Hepatocyte (in vitro differentiated cells): ENCODE measurements at regions not wholly inside any gene's neighbourhood (a gene's known extent, or its start where the extent isn't known, plus 50 kb on each side); places are given as distances from the start of the nearest gene placed in this dataset.

Experiments used
- DNase-seq: peaks from one replicate; pipeline ENCODE4 v3.0.0-alpha.2; 2016; ENCODE audit warnings: low spot score
- H2AFZ ChIP-seq: fragments of 200-600 bp; sonication (generic); 2 replicates; pipeline ENCODE4 v1.6.0; 2016; ENCODE audit warnings: antibody characterized with exemption, mild to moderate bottlenecking
- H3K27ac ChIP-seq: fragments of 200-600 bp; sonication (generic); 2 replicates; pipeline ENCODE4 v1.5.1; 2016; ENCODE audit warnings: mild to moderate bottlenecking
- H3K27me3 ChIP-seq: fragments of 200-600 bp; sonication (generic); 2 replicates; pipeline ENCODE4 v1.6.1; 2016
- H3K36me3 ChIP-seq: fragments of 200-600 bp; sonication (generic); replicated peaks from 2 replicates; pipeline ENCODE4 v1.5.1; 2016; ENCODE audit warnings: low read depth; ENCODE audit not compliant: insufficient read depth
- H3K4me1 ChIP-seq: fragments of 200-600 bp; sonication (generic); 2 replicates; pipeline ENCODE4 v1.5.1; 2016; ENCODE audit warnings: mild to moderate bottlenecking, moderate library complexity; ENCODE audit not compliant: insufficient read depth
- H3K4me2 ChIP-seq: fragments of 200-600 bp; sonication (generic); 2 replicates; pipeline ENCODE4 v1.6.0; 2016
- H3K4me3 ChIP-seq: fragments of 200-600 bp; sonication (generic); 2 replicates; pipeline ENCODE4 v1.5.1; 2016; ENCODE audit warnings: mild to moderate bottlenecking
- H3K79me2 ChIP-seq: fragments of 200-600 bp; sonication (generic); 2 replicates; pipeline ENCODE4 v1.6.0; 2017; ENCODE audit warnings: mild to moderate bottlenecking
- H3K9me2 ChIP-seq: fragments of 200-600 bp; sonication (generic); replicated peaks from 2 replicates; pipeline ENCODE4 v1.6.0; 2017; ENCODE audit warnings: mild to moderate bottlenecking; ENCODE audit not compliant: insufficient read depth
- H3K9me3 ChIP-seq: fragments of 200-600 bp; sonication (generic); 2 replicates; pipeline ENCODE4 v1.5.1; 2016; ENCODE audit warnings: low read depth, mild to moderate bottlenecking
- H4K20me1 ChIP-seq: fragments of 200-600 bp; sonication (generic); 2 replicates; pipeline ENCODE4 v1.6.0; 2016; ENCODE audit warnings: mild to moderate bottlenecking; ENCODE audit not compliant: insufficient read depth, poor library complexity, severe bottlenecking
- EZH2 ChIP-seq: fragments of 200-600 bp; sonication (generic); IDR thresholded peaks from 2 replicates; pipeline ENCODE4 v1.6.1; 2016; ENCODE audit warnings: antibody characterized with exemption, mild to moderate bottlenecking, borderline replicate concordance
- EZH2phosphoT487 ChIP-seq: fragments of 200-600 bp; sonication (generic); IDR thresholded peaks from one replicate; pipeline ENCODE4 v1.6.1; 2018; ENCODE audit warnings: antibody characterized with exemption, mild to moderate bottlenecking, low read depth, moderate library complexity; ENCODE audit not compliant: unreplicated experiment, severe bottlenecking
- WGBS: methylation state at CpG from one replicate; pipeline ENCODE4 v1.1.6; 2016; ENCODE audit warnings: low lambda C conversion rate; ENCODE audit errors: missing lambda C conversion rate; 5-methylcytosine and 5-hydroxymethylcytosine counted together
- TF ChIP-seq, protein P1 (sequence below): fragments of 200-600 bp; sonication (generic); IDR thresholded peaks from 2 replicates; pipeline ENCODE4 v1.5.1; 2016; ENCODE audit warnings: antibody characterized with exemption, mild to moderate bottlenecking; ENCODE audit not compliant: poor library complexity

- H4K20me1 ChIP-seq = no peaks in the 10 kb centered on the region
- H3K4me2 ChIP-seq = no peak overlapping the region
- H3K27me3 ChIP-seq = no peaks in the 10 kb centered on the region
- H3K4me1 ChIP-seq = no peaks in the 10 kb centered on the region
- no peaks in the 10 kb centered on the region for H3K79me2 ChIP-seq
- 75% methylated on average over 16 of the region's 16 CpGs for WGBS
- TF ChIP-seq, protein P1, sequence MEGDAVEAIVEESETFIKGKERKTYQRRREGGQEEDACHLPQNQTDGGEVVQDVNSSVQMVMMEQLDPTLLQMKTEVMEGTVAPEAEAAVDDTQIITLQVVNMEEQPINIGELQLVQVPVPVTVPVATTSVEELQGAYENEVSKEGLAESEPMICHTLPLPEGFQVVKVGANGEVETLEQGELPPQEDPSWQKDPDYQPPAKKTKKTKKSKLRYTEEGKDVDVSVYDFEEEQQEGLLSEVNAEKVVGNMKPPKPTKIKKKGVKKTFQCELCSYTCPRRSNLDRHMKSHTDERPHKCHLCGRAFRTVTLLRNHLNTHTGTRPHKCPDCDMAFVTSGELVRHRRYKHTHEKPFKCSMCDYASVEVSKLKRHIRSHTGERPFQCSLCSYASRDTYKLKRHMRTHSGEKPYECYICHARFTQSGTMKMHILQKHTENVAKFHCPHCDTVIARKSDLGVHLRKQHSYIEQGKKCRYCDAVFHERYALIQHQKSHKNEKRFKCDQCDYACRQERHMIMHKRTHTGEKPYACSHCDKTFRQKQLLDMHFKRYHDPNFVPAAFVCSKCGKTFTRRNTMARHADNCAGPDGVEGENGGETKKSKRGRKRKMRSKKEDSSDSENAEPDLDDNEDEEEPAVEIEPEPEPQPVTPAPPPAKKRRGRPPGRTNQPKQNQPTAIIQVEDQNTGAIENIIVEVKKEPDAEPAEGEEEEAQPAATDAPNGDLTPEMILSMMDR = no peak
- TF ChIP-seq EZH2phosphoT487 (no peak), EZH2 (no peak)
- H3K9me2 ChIP-seq = no peaks in the 10 kb centered on the region
- H3K4me3 ChIP-seq = no peak overlapping the region
- no peak overlapping the region for H3K27ac ChIP-seq
- DNase-seq = no peak
- H2AFZ ChIP-seq = no peak overlapping the region
- no peaks in the 10 kb centered on the region for H3K9me3 ChIP-seq
- H3K36me3 ChIP-seq = no peaks in the 10 kb centered on the region
These were observed 158.6 kb upstream of the MLN start for GRCh38 chr6:33962246-33963027.

GRCh38 chr6:33961691-33962090, 157.9 kb upstream of the MLN start:
- WGBS = 91% methylated on average over 6 of the region's 6 CpGs
- Histone ChIP-seq H3K9me2 (no peaks in the 10 kb centered on the region), H3K27ac (no peak overlapping the region), H3K4me2 (no peak overlapping the region), H3K9me3 (no peaks in the 10 kb centered on the region), H3K79me2 (no peaks in the 10 kb centered on the region), H3K4me3 (no peak overlapping the region), H3K36me3 (no peaks in the 10 kb centered on the region), H2AFZ (no peak overlapping the region), H3K4me1 (no peaks in the 10 kb centered on the region), H4K20me1 (no peaks in the 10 kb centered on the region), H3K27me3 (no peaks in the 10 kb centered on the region)
- TF ChIP-seq EZH2 = no peak
- TF ChIP-seq EZH2phosphoT487 = no peak
- TF ChIP-seq, protein P1 = no peak
- DNase-seq = no peak

GRCh38 chr6:33960345-33961313, 156.8 kb upstream of the MLN start:
- no peak for DNase-seq
- H3K4me3 ChIP-seq = no peak overlapping the region
- no peaks in the 10 kb centered on the region for H3K79me2 ChIP-seq
- no peaks in the 10 kb centered on the region for H3K36me3 ChIP-seq
- no peak overlapping the region for H3K4me2 ChIP-seq
- H3K27ac ChIP-seq = no peak overlapping the region
- H2AFZ ChIP-seq = no peak overlapping the region
- H3K27me3 ChIP-seq = no peaks in the 10 kb centered on the region
- TF ChIP-seq EZH2 (no peak), EZH2phosphoT487 (no peak)
- TF ChIP-seq, protein P1 = no peak
- H4K20me1 ChIP-seq = no peaks in the 10 kb centered on the region
- H3K9me3 ChIP-seq = no peaks in the 10 kb centered on the region
- H3K9me2 ChIP-seq = no peaks in the 10 kb centered on the region
- no peaks in the 10 kb centered on the region for H3K4me1 ChIP-seq
- 82% methylated on average over 22 of the region's 22 CpGs for WGBS
